ENCODE measurements at regions not wholly inside any gene's neighbourhood (a gene's known extent, or its start where the extent isn't known, plus 50 kb on each side); places are given as distances from the start of the nearest gene placed in this dataset.
A peak's percentile ranks its signal among the peaks of the same experiment; 100 is the strongest.

GRCh38 chr2:8281950-8282857 is 399.7 kb upstream of the ID2 start:
- Mint-ChIP-seq H3K9me3 (no peaks in the 10 kb centered on the region), H3K4me3 (no peak overlapping the region), H3K27ac (no peak overlapping the region), H3K36me3 (ENCODE audit: low read depth) (no peaks in the 10 kb centered on the region), H3K27me3 (ENCODE audit: insufficient read depth) (peaks cover 12% of the 10 kb centered on the region), H3K4me1 (ENCODE audit: low read depth) (no peaks in the 10 kb centered on the region)
- DNase-seq, result no peak
- TF ChIP-seq CTCF (IDR thresholded peaks at IDR 0.05), result no peak

- H3K4me1 Mint-ChIP-seq (ENCODE audit: low read depth), result no peaks in the 10 kb centered on the region
- no peak for DNase-seq
- no peak overlapping the region for H3K27ac Mint-ChIP-seq
- no peaks in the 10 kb centered on the region for H3K36me3 Mint-ChIP-seq (ENCODE audit: low read depth)
- no peak overlapping the region for H3K4me3 Mint-ChIP-seq
- H3K27me3 Mint-ChIP-seq (ENCODE audit: insufficient read depth), result peaks cover 15% of the 10 kb centered on the region
- H3K9me3 Mint-ChIP-seq, result no peaks in the 10 kb centered on the region
- no peak for TF ChIP-seq CTCF (IDR thresholded peaks at IDR 0.05)
These were observed 399.0 kb upstream of the ID2 start for GRCh38 chr2:8282858-8283252.

- H3K36me3 Mint-ChIP-seq (ENCODE audit: low read depth), result no peaks in the 10 kb centered on the region
- H3K9me3 Mint-ChIP-seq, result no peaks in the 10 kb centered on the region
- H3K4me3 Mint-ChIP-seq, result no peak overlapping the region
- TF ChIP-seq CTCF (IDR thresholded peaks at IDR 0.05), result peak; percentile 48
- peaks cover 12% of the 10 kb centered on the region for H3K27me3 Mint-ChIP-seq (ENCODE audit: insufficient read depth)
- H3K4me1 Mint-ChIP-seq (ENCODE audit: low read depth), result no peaks in the 10 kb centered on the region
- no peak for DNase-seq
- no peak overlapping the region for H3K27ac Mint-ChIP-seq
These were observed 396.8 kb upstream of the ID2 start for GRCh38 chr2:8285081-8285480.

GRCh38 chr2:8285898-8286297 is 396.0 kb upstream of the ID2 start:
- Mint-ChIP-seq H3K4me1 (ENCODE audit: low read depth) (no peaks in the 10 kb centered on the region), H3K36me3 (ENCODE audit: low read depth) (no peaks in the 10 kb centered on the region), H3K9me3 (no peaks in the 10 kb centered on the region), H3K4me3 (no peak overlapping the region), H3K27me3 (ENCODE audit: insufficient read depth) (peaks cover 12% of the 10 kb centered on the region), H3K27ac (no peak overlapping the region)
- DNase-seq, result no peak
- no peak for TF ChIP-seq CTCF (IDR thresholded peaks at IDR 0.05)

- Mint-ChIP-seq H3K27me3 (ENCODE audit: insufficient read depth) (peaks cover 16% of the 10 kb centered on the region), H3K27ac (no peak overlapping the region), H3K4me3 (no peak overlapping the region), H3K4me1 (ENCODE audit: low read depth) (no peaks in the 10 kb centered on the region), H3K9me3 (no peaks in the 10 kb centered on the region), H3K36me3 (ENCODE audit: low read depth) (no peaks in the 10 kb centered on the region)
- TF ChIP-seq CTCF (IDR thresholded peaks at IDR 0.05), result no peak
- no peak for DNase-seq
These were observed 393.6 kb upstream of the ID2 start for GRCh38 chr2:8288206-8288605.

Data from HFFc6 (cell line).